WTC11 (cell line): ENCODE measurements at regions not wholly inside any gene's neighbourhood (a gene's known extent, or its start where the extent isn't known, plus 50 kb on each side); places are given as distances from the start of the nearest gene placed in this dataset.

Source experiments
- ATAC-seq: fragments of 200-7000 bp; cut with Tn5 transposase; 2 replicates; pipeline ENCODE4 v1.10.0; 2021; ENCODE audit warnings: mild to moderate bottlenecking, moderate library complexity
- CTCF ChIA-PET: fragments of 300-600 bp; sonication (Branson Sonifier 250); formaldehyde crosslinking; loops from one replicate; lab custom pipeline; 2021; ENCODE audit warnings: antibody characterized with exemption; lab: Charles Lee
- POLR2A ChIA-PET: fragments of 350-600 bp; sonication (Branson Sonifier 250); formaldehyde crosslinking; loops from one replicate; lab custom pipeline; 2021; ENCODE audit warnings: antibody characterized with exemption; lab: Charles Lee
- DNase-seq: peaks from one replicate; pipeline ENCODE4 v3.0.0; 2021; ENCODE audit warnings: low spot score
- H3K27ac Mint-ChIP-seq: 2 replicates; pipeline ENCODE4 v1.8.0; 2021; ENCODE audit warnings: mixed read lengths
- H3K27me3 Mint-ChIP-seq: 2 replicates; pipeline ENCODE4 v1.8.0; 2021; ENCODE audit warnings: low read depth, mild to moderate bottlenecking, moderate library complexity, mixed read lengths
- H3K36me3 Mint-ChIP-seq: 2 replicates; pipeline ENCODE4 v1.8.0; 2021; ENCODE audit warnings: mixed read lengths
- H3K4me1 Mint-ChIP-seq: 2 replicates; pipeline ENCODE4 v1.8.0; 2022; ENCODE audit warnings: mixed read lengths
- H3K4me3 Mint-ChIP-seq: 2 replicates; pipeline ENCODE4 v1.8.0; 2021; ENCODE audit warnings: mild to moderate bottlenecking, moderate library complexity, mixed read lengths
- H3K9me3 Mint-ChIP-seq: 2 replicates; pipeline ENCODE4 v1.8.0; 2021; ENCODE audit warnings: mixed read lengths
- ARID4B ChIP-seq: sonication (generic); formaldehyde crosslinking; IDR thresholded peaks from 2 replicates; pipeline ENCODE4 v1.8.0; 2023; ENCODE audit warnings: missing genetic modification reagents, mild to moderate bottlenecking, borderline replicate concordance
- ETV6 ChIP-seq: sonication (generic); formaldehyde crosslinking; IDR thresholded peaks from 2 replicates; pipeline ENCODE4 v1.8.1; 2022; ENCODE audit warnings: mild to moderate bottlenecking, missing genetic modification reagents
- FOXK1 ChIP-seq: sonication (generic); formaldehyde crosslinking; IDR thresholded peaks from 2 replicates; pipeline ENCODE4 v1.8.0; 2022; ENCODE audit warnings: mild to moderate bottlenecking, moderate library complexity, missing genetic modification reagents
- GRHL2 ChIP-seq: fragments of 250-450 bp; sonication (Bioruptor Pico); IDR thresholded peaks from 2 replicates; pipeline ENCODE4 v1.8.0; 2022; ENCODE audit warnings: mild to moderate bottlenecking, moderate library complexity; ENCODE audit not compliant: insufficient replicate concordance, severe bottlenecking
- PRDM15 ChIP-seq: sonication (generic); formaldehyde crosslinking; IDR thresholded peaks from 2 replicates; pipeline ENCODE4 v1.8.0; 2022; ENCODE audit warnings: missing genetic modification reagents
- TEAD1 ChIP-seq: sonication (generic); formaldehyde crosslinking; IDR thresholded peaks from 2 replicates; pipeline ENCODE4 v1.8.0; 2022; ENCODE audit warnings: mild to moderate bottlenecking, missing genetic modification reagents
- ZNF138 ChIP-seq: sonication (generic); formaldehyde crosslinking; conservative IDR thresholded peaks from 2 replicates; pipeline ENCODE4 v1.8.1; 2022; ENCODE audit warnings: mild to moderate bottlenecking, moderate library complexity, missing genetic modification reagents
- ZNF281 ChIP-seq: sonication (generic); formaldehyde crosslinking; IDR thresholded peaks from 2 replicates; pipeline ENCODE4 v1.8.0; 2023; ENCODE audit warnings: mild to moderate bottlenecking, missing genetic modification reagents
- ZNF423 ChIP-seq: fragments of 250-450 bp; sonication (Bioruptor Pico); IDR thresholded peaks from 2 replicates; pipeline ENCODE4 v2.1.2; 2022; ENCODE audit warnings: mild to moderate bottlenecking, moderate library complexity
- ZSCAN18 ChIP-seq: fragments of 250-450 bp; sonication (Bioruptor Pico); IDR thresholded peaks from 2 replicates; pipeline ENCODE4 v2.1.2; 2022; ENCODE audit warnings: mild to moderate bottlenecking, moderate library complexity

- TF ChIP-seq ZSCAN18 (CRISPR knock-in tag) (no peak), PRDM15 (no peak), GRHL2 (CRISPR knock-in tag) (no peak), ARID4B (CRISPR knock-in tag) (no peak), TEAD1 (no peak)
- TF ChIP-seq, all 79 proteins: peak for 0
Observed at GRCh38 chr3:117036259-117036799, 326.8 kb downstream of the TUSC7 start (continued).

GRCh38 chr3:117045143-117045542, 335.6 kb downstream of the TUSC7 start:
- ATAC-seq: peak; percentile 99
- Mint-ChIP-seq H3K27ac (peak overlapping the region; percentile 60), H3K36me3 (peaks cover 7% of the 10 kb centered on the region), H3K4me3 (no peak overlapping the region)
- peak; percentile 67 for DNase-seq
- CTCF ChIA-PET: interaction anchor here (0.6 to 2.1 kb wide), 10 partner anchors 10 to 481 kb away, joined by 3 to 11 read pairs (median 4); no protein-coding TSS in a partner anchor
- peak; percentile 83 for TF ChIP-seq ZNF281 (CRISPR knock-in tag)
- TF ChIP-seq FOXK1 (CRISPR knock-in tag): 0 out of 2 replicates have a peak, but pooled peaks have one; percentile 29
- peak; percentile 70; the same call in 1 of the 2 replicates for TF ChIP-seq TEAD1
- TF ChIP-seq ETV6 (CRISPR knock-in tag): 0 out of 2 replicates have a peak, but pooled peaks have one; percentile 28
- no peak for TF ChIP-seq ZNF138 (CRISPR knock-in tag)
- TF ChIP-seq ZNF423: no peak
- TF ChIP-seq, all 79 proteins: peak for 4
- POLR2A ChIA-PET: no interaction called here
- H3K27me3 Mint-ChIP-seq: no peaks in the 10 kb centered on the region
- peaks cover 7% of the 10 kb centered on the region for H3K9me3 Mint-ChIP-seq
- H3K4me1 Mint-ChIP-seq: peaks cover 29% of the 10 kb centered on the region
